Hippocampal formation (tissue), 2 donors: ENCODE measurements at regions not wholly inside any gene's neighbourhood (a gene's known extent, or its start where the extent isn't known, plus 50 kb on each side); places are given as distances from the start of the nearest gene placed in this dataset.
"Not testable (repeated sequence)": the region's sequence is repeated elsewhere in the genome, so short reads cannot be mapped to it uniquely, and the experiment has no call there.

Source experiments
- DNase-seq, 2 donors: peaks; one replicate each; lab custom pipeline; 2025; lab: John Stamatoyannopoulos, UW

GRCh38 chr2:39830610-39831009 is 51.6 kb upstream of the THUMPD2 start:
- not testable (repeated sequence) for DNase-seq
